MG63 (cell line): ENCODE measurements at regions not wholly inside any gene's neighbourhood (a gene's known extent, or its start where the extent isn't known, plus 50 kb on each side); places are given as distances from the start of the nearest gene placed in this dataset.
"Not testable (repeated sequence)": the region's sequence is repeated elsewhere in the genome, so short reads cannot be mapped to it uniquely, and the experiment has no call there.

Experiments
- DNase-seq: peaks from one replicate; pipeline ENCODE4 v3.0.0-alpha.2; 2020
- H3K27me3 ChIP-seq: fragments of 250-450 bp; sonication (Bioruptor Pico); 2 replicates; pipeline ENCODE4 v1.5.1; 2020; ENCODE audit warnings: mild to moderate bottlenecking, moderate library complexity
- H3K36me3 ChIP-seq: fragments of 250-450 bp; sonication (Bioruptor Pico); 2 replicates; pipeline ENCODE4 v1.5.1; 2020; ENCODE audit warnings: mild to moderate bottlenecking, moderate library complexity
- H3K4me3 ChIP-seq: fragments of 250-450 bp; sonication (Bioruptor Pico); 2 replicates; pipeline ENCODE4 v1.5.1; 2020; ENCODE audit warnings: mild to moderate bottlenecking, moderate library complexity
- H3K9me3 ChIP-seq: fragments of 250-450 bp; sonication (Bioruptor Pico); 2 replicates; pipeline ENCODE4 v1.5.1; 2020; ENCODE audit warnings: mild to moderate bottlenecking, moderate library complexity

- Histone ChIP-seq H3K4me3 (no peak overlapping the region), H3K27me3 (no peaks in the 10 kb centered on the region), H3K9me3 (no peaks in the 10 kb centered on the region), H3K36me3 (no peaks in the 10 kb centered on the region)
- DNase-seq = no peak
Measured at GRCh38 chr17:6297119-6297518, 137.8 kb downstream of the AIPL1 start.

- H3K27me3 ChIP-seq = no peaks in the 10 kb centered on the region
- no peak for DNase-seq
Measured at GRCh38 chr17:6290488-6291196, 144.3 kb downstream of the AIPL1 start.

GRCh38 chr17:6286233-6286632 is 148.7 kb downstream of the AIPL1 start:
- DNase-seq = no peak
- no peaks in the 10 kb centered on the region for H3K27me3 ChIP-seq

More at GRCh38 chr17:6290488-6291196, 144.3 kb downstream of the AIPL1 start:
- H3K9me3 ChIP-seq = no peaks in the 10 kb centered on the region
- no peak overlapping the region for H3K4me3 ChIP-seq
- no peaks in the 10 kb centered on the region for H3K36me3 ChIP-seq

GRCh38 chr17:6285486-6285885 is 149.4 kb downstream of the AIPL1 start:
- Histone ChIP-seq H3K4me3 (no peak overlapping the region), H3K27me3 (no peaks in the 10 kb centered on the region), H3K36me3 (no peaks in the 10 kb centered on the region), H3K9me3 (no peaks in the 10 kb centered on the region)
- no peak for DNase-seq

More at GRCh38 chr17:6286233-6286632, 148.7 kb downstream of the AIPL1 start:
- Histone ChIP-seq H3K4me3 (no peak overlapping the region), H3K9me3 (no peaks in the 10 kb centered on the region), H3K36me3 (no peaks in the 10 kb centered on the region)

GRCh38 chr17:6279659-6280058 is 155.3 kb downstream of the AIPL1 start:
- Histone ChIP-seq H3K27me3 (no peaks in the 10 kb centered on the region), H3K9me3 (no peaks in the 10 kb centered on the region), H3K36me3 (no peaks in the 10 kb centered on the region), H3K4me3 (no peak overlapping the region)
- no peak for DNase-seq

- H3K9me3 ChIP-seq = no peaks in the 10 kb centered on the region
- H3K36me3 ChIP-seq = no peaks in the 10 kb centered on the region
- no peak for DNase-seq
- H3K27me3 ChIP-seq = no peaks in the 10 kb centered on the region
- no peak overlapping the region for H3K4me3 ChIP-seq
Measured at GRCh38 chr17:6278376-6278775, 156.5 kb downstream of the AIPL1 start.

- DNase-seq = no peak
- Histone ChIP-seq H3K36me3 (no peaks in the 10 kb centered on the region), H3K9me3 (no peaks in the 10 kb centered on the region), H3K4me3 (no peak overlapping the region), H3K27me3 (no peaks in the 10 kb centered on the region)
Measured at GRCh38 chr17:6276711-6277110, 158.2 kb downstream of the AIPL1 start.

GRCh38 chr17:6274310-6274709 is 160.6 kb downstream of the AIPL1 start:
- H3K4me3 ChIP-seq = no peak overlapping the region
- no peaks in the 10 kb centered on the region for H3K27me3 ChIP-seq
- H3K36me3 ChIP-seq = no peaks in the 10 kb centered on the region
- DNase-seq = no peak
- no peaks in the 10 kb centered on the region for H3K9me3 ChIP-seq

GRCh38 chr17:6269478-6269877 is 165.4 kb downstream of the AIPL1 start:
- H3K9me3 ChIP-seq = no peaks in the 10 kb centered on the region
- H3K27me3 ChIP-seq = no peaks in the 10 kb centered on the region
- no peaks in the 10 kb centered on the region for H3K36me3 ChIP-seq
- peak; percentile 35 for DNase-seq
- H3K4me3 ChIP-seq = no peak overlapping the region

- DNase-seq = no peak
- no peak overlapping the region for H3K4me3 ChIP-seq
- H3K9me3 ChIP-seq = no peaks in the 10 kb centered on the region
- no peaks in the 10 kb centered on the region for H3K27me3 ChIP-seq
- H3K36me3 ChIP-seq = no peaks in the 10 kb centered on the region
Measured at GRCh38 chr17:6261466-6261865, 173.5 kb downstream of the AIPL1 start.

- no peak for DNase-seq
- H3K4me3 ChIP-seq = no peak overlapping the region
- no peaks in the 10 kb centered on the region for H3K9me3 ChIP-seq
- no peaks in the 10 kb centered on the region for H3K27me3 ChIP-seq
- no peaks in the 10 kb centered on the region for H3K36me3 ChIP-seq
Measured at GRCh38 chr17:6259899-6260298, 175.0 kb downstream of the AIPL1 start.

- Histone ChIP-seq H3K9me3 (no peaks in the 10 kb centered on the region), H3K36me3 (no peaks in the 10 kb centered on the region), H3K4me3 (no peak overlapping the region), H3K27me3 (no peaks in the 10 kb centered on the region)
- no peak for DNase-seq
Measured at GRCh38 chr17:6257336-6257735, 177.6 kb downstream of the AIPL1 start.

GRCh38 chr17:6255322-6255721 is 179.6 kb downstream of the AIPL1 start:
- no peak for DNase-seq
- Histone ChIP-seq H3K36me3 (no peaks in the 10 kb centered on the region), H3K27me3 (no peaks in the 10 kb centered on the region), H3K9me3 (no peaks in the 10 kb centered on the region), H3K4me3 (no peak overlapping the region)

GRCh38 chr17:6254036-6254435 is 180.9 kb downstream of the AIPL1 start:
- Histone ChIP-seq H3K4me3 (no peak overlapping the region), H3K9me3 (no peaks in the 10 kb centered on the region), H3K36me3 (no peaks in the 10 kb centered on the region), H3K27me3 (no peaks in the 10 kb centered on the region)
- peak; percentile 25 for DNase-seq

- not testable (repeated sequence) for H3K27me3 ChIP-seq
Measured at GRCh38 chr17:6251640-6252039, 181.5 kb downstream of the WSCD1 start.

GRCh38 chr17:6249732-6250131 is 179.6 kb downstream of the WSCD1 start:
- H3K27me3 ChIP-seq = no peaks in the 10 kb centered on the region
- H3K4me3 ChIP-seq = no peak overlapping the region
- no peaks in the 10 kb centered on the region for H3K36me3 ChIP-seq
- no peak for DNase-seq
- no peaks in the 10 kb centered on the region for H3K9me3 ChIP-seq

More at GRCh38 chr17:6251640-6252039, 181.5 kb downstream of the WSCD1 start:
- H3K9me3 ChIP-seq, DNase-seq, H3K36me3 ChIP-seq, H3K4me3 ChIP-seq: not testable (repeated sequence)

GRCh38 chr17:6248061-6248460 is 177.9 kb downstream of the WSCD1 start:
- Histone ChIP-seq H3K27me3 (no peaks in the 10 kb centered on the region), H3K36me3 (no peaks in the 10 kb centered on the region), H3K9me3 (no peaks in the 10 kb centered on the region), H3K4me3 (no peak overlapping the region)
- no peak for DNase-seq

- DNase-seq = no peak
- no peaks in the 10 kb centered on the region for H3K27me3 ChIP-seq
- H3K36me3 ChIP-seq = no peaks in the 10 kb centered on the region
- H3K4me3 ChIP-seq = no peak overlapping the region
- H3K9me3 ChIP-seq = no peaks in the 10 kb centered on the region
Measured at GRCh38 chr17:6245301-6246177, 175.4 kb downstream of the WSCD1 start.
